ENCODE measurements at regions not wholly inside any gene's neighbourhood (a gene's known extent, or its start where the extent isn't known, plus 50 kb on each side); places are given as distances from the start of the nearest gene placed in this dataset.

- no peak overlapping the region for H3K9ac ChIP-seq (ENCODE audit: extremely low read depth, insufficient read length, low read length)
- H2BK15ac ChIP-seq (ENCODE audit: low read depth, low read length): no peak overlapping the region
- H3K9me3 ChIP-seq (ENCODE audit: control insufficient read depth, low read depth, low read length): peaks cover 10% of the 10 kb centered on the region
- H3K79me1 ChIP-seq (ENCODE audit: insufficient read depth, low read depth, low read length, poor library complexity, severe bottlenecking): no peaks in the 10 kb centered on the region
- H3K4ac ChIP-seq (ENCODE audit: low read depth, low read length): no peak overlapping the region
- H3K14ac ChIP-seq (ENCODE audit: insufficient read depth, low read length): no peak overlapping the region
- Mint-ChIP-seq H3K36me3 (ENCODE audit: insufficient read depth in 1 of 3, low read depth in 3 of 3) (peaks cover 18 to 31% (median 30%) of the 10 kb centered on the region in 3 experiments), H3K9me3 (peaks cover 28 to 36% of the 10 kb centered on the region in 2 experiments), H3K4me3 (no peak overlapping the region), H3K27ac (no peak overlapping the region), H3K4me1 (peaks cover 3 to 5% of the 10 kb centered on the region in 2 experiments; a peak in 3 of 4 replicates), H3K27me3 (ENCODE audit: low read depth) (no peaks in the 10 kb centered on the region)
- no peak overlapping the region for H3K56ac ChIP-seq (ENCODE audit: insufficient read length, low read depth, low read length)
- no peak overlapping the region for H4K5ac ChIP-seq (ENCODE audit: insufficient read length, low read depth, low read length)
- H4K91ac ChIP-seq (ENCODE audit: insufficient read length, low read depth, low read length): no peak overlapping the region
- no peaks in the 10 kb centered on the region for H3K23me2 ChIP-seq (ENCODE audit: insufficient read length, low read depth, low read length, poor library complexity, severe bottlenecking)
- H4K20me1 ChIP-seq (ENCODE audit: control insufficient read depth, insufficient read depth, insufficient read length): no peaks in the 10 kb centered on the region
- no peaks in the 10 kb centered on the region for H3K79me2 ChIP-seq (ENCODE audit: insufficient read depth, low read length)
- no peak overlapping the region for H2BK120ac ChIP-seq (ENCODE audit: low read depth, low read length, poor library complexity, severe bottlenecking)
- no peak overlapping the region for H2BK20ac ChIP-seq (ENCODE audit: low read depth, low read length, poor library complexity, severe bottlenecking)
- H2BK12ac ChIP-seq (ENCODE audit: insufficient read length, low read depth, low read length): no peak overlapping the region
- no peak overlapping the region for H3K4me2 ChIP-seq (ENCODE audit: insufficient read depth, insufficient read length, low read length)
- no peak overlapping the region for H3K23ac ChIP-seq (ENCODE audit: insufficient read length, low read depth, low read length)
- no peak overlapping the region for H2AFZ ChIP-seq (ENCODE audit: low read length)
- H3T11ph ChIP-seq (ENCODE audit: low read length): no peak overlapping the region
- no peaks in the 10 kb centered on the region for H3K4me1 ChIP-seq (ENCODE audit: insufficient read depth, low read length)
- no CpG with 5 or more reads among the region's 4 CpGs for WGBS (ENCODE audit: extremely low coverage, insufficient read length, low lambda C conversion rate)
- no peak overlapping the region for H2BK5ac ChIP-seq (ENCODE audit: insufficient read length, low read length)
- no peak overlapping the region for H4K8ac ChIP-seq (replicated peaks; ENCODE audit: insufficient read length, low read depth, low read length)
- H3K27me3 ChIP-seq (ENCODE audit: insufficient read depth, low read length): no peaks in the 10 kb centered on the region
- no peak for DNase-seq
- H2AK5ac ChIP-seq (ENCODE audit: insufficient read length, low read length): no peak overlapping the region
- TF ChIP-seq, protein P1, sequence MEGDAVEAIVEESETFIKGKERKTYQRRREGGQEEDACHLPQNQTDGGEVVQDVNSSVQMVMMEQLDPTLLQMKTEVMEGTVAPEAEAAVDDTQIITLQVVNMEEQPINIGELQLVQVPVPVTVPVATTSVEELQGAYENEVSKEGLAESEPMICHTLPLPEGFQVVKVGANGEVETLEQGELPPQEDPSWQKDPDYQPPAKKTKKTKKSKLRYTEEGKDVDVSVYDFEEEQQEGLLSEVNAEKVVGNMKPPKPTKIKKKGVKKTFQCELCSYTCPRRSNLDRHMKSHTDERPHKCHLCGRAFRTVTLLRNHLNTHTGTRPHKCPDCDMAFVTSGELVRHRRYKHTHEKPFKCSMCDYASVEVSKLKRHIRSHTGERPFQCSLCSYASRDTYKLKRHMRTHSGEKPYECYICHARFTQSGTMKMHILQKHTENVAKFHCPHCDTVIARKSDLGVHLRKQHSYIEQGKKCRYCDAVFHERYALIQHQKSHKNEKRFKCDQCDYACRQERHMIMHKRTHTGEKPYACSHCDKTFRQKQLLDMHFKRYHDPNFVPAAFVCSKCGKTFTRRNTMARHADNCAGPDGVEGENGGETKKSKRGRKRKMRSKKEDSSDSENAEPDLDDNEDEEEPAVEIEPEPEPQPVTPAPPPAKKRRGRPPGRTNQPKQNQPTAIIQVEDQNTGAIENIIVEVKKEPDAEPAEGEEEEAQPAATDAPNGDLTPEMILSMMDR (conservative IDR thresholded peaks at IDR 0.05): no peak
- no peak overlapping the region for H3K27ac ChIP-seq (ENCODE audit: insufficient read length, low read depth, low read length)
- H3K18ac ChIP-seq (ENCODE audit: insufficient read length, low read depth, low read length): no peak overlapping the region
These were observed 1199.1 kb downstream of the SI start for GRCh38 chr3:163879172-163879571.
